Left ventricle myocardium inferior (tissue), 1 donor: ENCODE measurements at regions not wholly inside any gene's neighbourhood (a gene's known extent, or its start where the extent isn't known, plus 50 kb on each side); places are given as distances from the start of the nearest gene placed in this dataset.

Experiments
- DNase-seq: peaks from one replicate; pipeline ENCODE4 v3.0.0-alpha.2; 2020
- H3K27ac ChIP-seq: fragments of 200-600 bp; replicated peaks from 2 replicates; pipeline ENCODE4 v1.8.0; 2021
- H3K27me3 ChIP-seq: fragments of 200-600 bp; 2 replicates; pipeline ENCODE4 v1.8.0; 2021; ENCODE audit warnings: low read depth
- H3K36me3 ChIP-seq: fragments of 200-600 bp; 2 replicates; pipeline ENCODE4 v1.8.0; 2021
- H3K4me1 ChIP-seq: fragments of 200-600 bp; 2 replicates; pipeline ENCODE4 v1.8.0; 2021
- H3K4me3 ChIP-seq: fragments of 200-600 bp; 2 replicates; pipeline ENCODE4 v1.8.0; 2021; ENCODE audit warnings: mild to moderate bottlenecking, moderate library complexity
- H3K9me3 ChIP-seq: fragments of 200-600 bp; replicated peaks from 2 replicates; pipeline ENCODE4 v1.8.0; 2021
- CTCF ChIP-seq: fragments of 200-600 bp; IDR thresholded peaks from 2 replicates; pipeline ENCODE4 v1.8.0; 2021; ENCODE audit warnings: antibody characterized with exemption, mild to moderate bottlenecking, borderline replicate concordance
- intact Hi-C: fragments of 100-400 bp; cut with micrococcal nuclease; formaldehyde crosslinking; loops from one replicate; pipeline ENCODE4 v1.11.0; 2022
- donor health status: DM: no; HTN: yes; CAD: no; lungs with severe emphysema.

GRCh38 chr4:177611974-177612664 lies 169.9 kb upstream of the AGA start:
- H3K27me3 ChIP-seq: no peaks in the 10 kb centered on the region
- no peaks in the 10 kb centered on the region for H3K9me3 ChIP-seq
- intact Hi-C loops: no loop called here
- H3K4me1 ChIP-seq: no peaks in the 10 kb centered on the region
- H3K4me3 ChIP-seq: no peak overlapping the region
- no peak for DNase-seq
- H3K36me3 ChIP-seq: no peaks in the 10 kb centered on the region
- H3K27ac ChIP-seq: no peak overlapping the region
- TF ChIP-seq CTCF: no peak

- intact Hi-C loops: no loop called here
- no peak overlapping the region for H3K27ac ChIP-seq
- no peaks in the 10 kb centered on the region for H3K4me1 ChIP-seq
- no peak for TF ChIP-seq CTCF
- H3K36me3 ChIP-seq: no peaks in the 10 kb centered on the region
- no peaks in the 10 kb centered on the region for H3K27me3 ChIP-seq
- H3K9me3 ChIP-seq: no peaks in the 10 kb centered on the region
- no peak for DNase-seq
- H3K4me3 ChIP-seq: no peak overlapping the region
Measured at GRCh38 chr4:177612684-177613083, 170.4 kb upstream of the AGA start.

- DNase-seq: no peak
- TF ChIP-seq CTCF: no peak
- no peak overlapping the region for H3K4me3 ChIP-seq
- no peak overlapping the region for H3K27ac ChIP-seq
- no peaks in the 10 kb centered on the region for H3K4me1 ChIP-seq
- intact Hi-C loops: no loop called here
- no peaks in the 10 kb centered on the region for H3K27me3 ChIP-seq
- no peaks in the 10 kb centered on the region for H3K36me3 ChIP-seq
- peaks cover 7% of the 10 kb centered on the region for H3K9me3 ChIP-seq
Measured at GRCh38 chr4:177632481-177632880, 190.2 kb upstream of the AGA start.

GRCh38 chr4:177638871-177639270 lies 196.6 kb upstream of the AGA start:
- Histone ChIP-seq H3K27ac (no peak overlapping the region), H3K36me3 (no peaks in the 10 kb centered on the region), H3K4me3 (no peak overlapping the region), H3K4me1 (no peaks in the 10 kb centered on the region), H3K27me3 (no peaks in the 10 kb centered on the region), H3K9me3 (peaks cover 7% of the 10 kb centered on the region)
- intact Hi-C loops: no loop called here
- no peak for DNase-seq
- no peak for TF ChIP-seq CTCF

GRCh38 chr4:177640864-177641263 lies 198.6 kb upstream of the AGA start:
- Histone ChIP-seq H3K4me3 (no peak overlapping the region), H3K9me3 (peaks cover 7% of the 10 kb centered on the region), H3K27ac (no peak overlapping the region), H3K4me1 (no peaks in the 10 kb centered on the region), H3K27me3 (no peaks in the 10 kb centered on the region), H3K36me3 (no peaks in the 10 kb centered on the region)
- no peak for DNase-seq
- intact Hi-C loops: no loop called here
- no peak for TF ChIP-seq CTCF
